ENCODE measurements at regions not wholly inside any gene's neighbourhood (a gene's known extent, or its start where the extent isn't known, plus 50 kb on each side); places are given as distances from the start of the nearest gene placed in this dataset.

DNA sequence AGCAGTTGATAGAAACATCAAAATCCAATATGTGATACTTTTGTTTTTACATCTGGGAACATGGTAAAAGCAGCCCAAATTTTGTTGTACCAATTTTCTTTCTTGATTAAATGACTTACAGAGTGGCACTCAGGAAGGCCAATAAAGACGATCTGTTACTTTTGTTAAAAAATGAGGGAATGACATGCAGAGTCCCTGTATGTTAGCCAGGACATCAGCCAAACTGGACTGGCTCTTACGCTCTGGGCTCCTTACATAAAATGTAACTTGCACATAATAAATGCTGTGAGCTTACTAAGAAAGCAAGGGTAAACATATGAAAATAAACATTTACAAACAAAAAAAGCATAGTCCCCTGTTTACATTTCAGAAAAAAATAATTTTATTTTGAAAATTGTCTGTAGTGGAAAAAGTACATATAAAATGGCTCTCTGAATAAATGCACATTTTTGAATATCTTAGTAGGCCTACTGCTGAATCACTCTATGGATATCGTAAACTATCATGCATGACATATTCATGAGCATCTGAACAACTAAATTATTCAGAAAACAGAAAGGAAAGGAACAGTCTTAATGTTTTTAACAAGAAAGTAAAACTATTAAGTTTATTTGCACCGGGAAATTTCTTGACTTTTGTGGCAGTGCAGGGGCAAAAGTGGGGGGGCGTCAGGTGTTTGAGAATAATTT is 534.5 kb downstream of the KCTD12 start:
- Histone ChIP-seq H3K4me3 (no peak overlapping the region), H3K4me1 (no peaks in the 10 kb centered on the region), H3K9me3 (no peaks in the 10 kb centered on the region), H3K27ac (no peak overlapping the region), H3K27me3 (no peaks in the 10 kb centered on the region), H3K36me3 (no peaks in the 10 kb centered on the region)
- ATAC-seq (no peak), FAIRE-seq (no peak), DNase-seq (no peak)
- TF ChIP-seq, protein P1, sequence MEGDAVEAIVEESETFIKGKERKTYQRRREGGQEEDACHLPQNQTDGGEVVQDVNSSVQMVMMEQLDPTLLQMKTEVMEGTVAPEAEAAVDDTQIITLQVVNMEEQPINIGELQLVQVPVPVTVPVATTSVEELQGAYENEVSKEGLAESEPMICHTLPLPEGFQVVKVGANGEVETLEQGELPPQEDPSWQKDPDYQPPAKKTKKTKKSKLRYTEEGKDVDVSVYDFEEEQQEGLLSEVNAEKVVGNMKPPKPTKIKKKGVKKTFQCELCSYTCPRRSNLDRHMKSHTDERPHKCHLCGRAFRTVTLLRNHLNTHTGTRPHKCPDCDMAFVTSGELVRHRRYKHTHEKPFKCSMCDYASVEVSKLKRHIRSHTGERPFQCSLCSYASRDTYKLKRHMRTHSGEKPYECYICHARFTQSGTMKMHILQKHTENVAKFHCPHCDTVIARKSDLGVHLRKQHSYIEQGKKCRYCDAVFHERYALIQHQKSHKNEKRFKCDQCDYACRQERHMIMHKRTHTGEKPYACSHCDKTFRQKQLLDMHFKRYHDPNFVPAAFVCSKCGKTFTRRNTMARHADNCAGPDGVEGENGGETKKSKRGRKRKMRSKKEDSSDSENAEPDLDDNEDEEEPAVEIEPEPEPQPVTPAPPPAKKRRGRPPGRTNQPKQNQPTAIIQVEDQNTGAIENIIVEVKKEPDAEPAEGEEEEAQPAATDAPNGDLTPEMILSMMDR (IDR thresholded peaks at IDR 0.05): no peak
- WGBS, 2 donors: 62 to 74% methylated on average over 5 of the region's 5 CpGs
- intact Hi-C loops (cut with DNase I): no loop called here

DNA sequence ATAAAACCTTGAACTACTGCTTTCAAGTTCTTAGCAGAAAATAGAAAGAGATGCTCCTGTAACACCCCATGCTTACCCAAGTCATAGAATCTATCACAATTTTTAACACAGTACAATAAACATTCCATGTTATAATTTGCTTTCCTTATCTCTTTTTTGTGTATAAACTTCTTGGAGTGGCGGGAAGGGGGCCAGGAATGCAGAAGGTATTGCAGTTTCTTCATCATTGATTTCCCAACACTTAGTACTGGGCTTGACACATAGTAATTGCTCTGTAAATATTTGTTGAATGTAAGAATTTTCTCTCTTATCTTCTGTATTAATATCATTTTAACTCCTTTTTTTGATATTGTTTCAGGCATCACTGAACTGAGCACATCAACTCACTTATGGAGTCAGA is 535.8 kb downstream of the KCTD12 start:
- DNase-seq (peak in 1 of 6 donors; percentile 16), ATAC-seq (peak in 3 of 4 donors; percentile 43 to 81 (median 44)), FAIRE-seq (no peak)
- TF ChIP-seq, protein P1 (IDR thresholded peaks at IDR 0.05): no peak
- no peaks in the 10 kb centered on the region for H3K9me3 ChIP-seq
- no peak overlapping the region for H3K27ac ChIP-seq
- no peak overlapping the region for H3K4me3 ChIP-seq
- no peaks in the 10 kb centered on the region for H3K4me1 ChIP-seq
- WGBS, 2 donors: 10% methylated on average over 1 of the region's 1 CpG
- no peaks in the 10 kb centered on the region for H3K36me3 ChIP-seq
- no peaks in the 10 kb centered on the region for H3K27me3 ChIP-seq
- intact Hi-C loops (cut with DNase I): no loop called here

DNA sequence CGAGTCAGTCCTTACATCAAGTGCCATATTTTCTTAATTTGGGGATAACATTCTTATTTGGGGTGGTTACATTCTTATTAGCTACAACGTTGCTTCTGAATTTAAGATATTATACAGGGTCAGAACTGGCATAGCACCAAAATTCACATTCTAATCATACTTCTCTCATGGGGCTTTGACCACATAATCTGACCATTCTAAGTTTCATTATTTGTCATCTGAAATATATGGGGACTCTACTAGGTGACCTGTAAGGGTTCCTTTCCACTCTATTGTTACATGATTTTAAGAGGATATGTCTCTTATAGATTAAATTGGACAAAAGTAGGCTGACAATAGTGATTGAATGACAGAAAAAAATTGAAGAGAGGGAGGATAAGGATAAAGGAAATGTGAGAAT is 536.5 kb downstream of the KCTD12 start:
- 45 to 50% methylated on average over 2 of the region's 2 CpGs for WGBS, 2 donors
- no peak overlapping the region for H3K27ac ChIP-seq
- no peak for ATAC-seq
- TF ChIP-seq, protein P1 (IDR thresholded peaks at IDR 0.05): no peak
- no peaks in the 10 kb centered on the region for H3K9me3 ChIP-seq
- no peaks in the 10 kb centered on the region for H3K4me1 ChIP-seq
- no peak overlapping the region for H3K4me3 ChIP-seq
- DNase-seq: no peak
- H3K27me3 ChIP-seq: no peaks in the 10 kb centered on the region
- FAIRE-seq: no peak
- H3K36me3 ChIP-seq: no peaks in the 10 kb centered on the region
- intact Hi-C loops (cut with DNase I): no loop called here

DNA sequence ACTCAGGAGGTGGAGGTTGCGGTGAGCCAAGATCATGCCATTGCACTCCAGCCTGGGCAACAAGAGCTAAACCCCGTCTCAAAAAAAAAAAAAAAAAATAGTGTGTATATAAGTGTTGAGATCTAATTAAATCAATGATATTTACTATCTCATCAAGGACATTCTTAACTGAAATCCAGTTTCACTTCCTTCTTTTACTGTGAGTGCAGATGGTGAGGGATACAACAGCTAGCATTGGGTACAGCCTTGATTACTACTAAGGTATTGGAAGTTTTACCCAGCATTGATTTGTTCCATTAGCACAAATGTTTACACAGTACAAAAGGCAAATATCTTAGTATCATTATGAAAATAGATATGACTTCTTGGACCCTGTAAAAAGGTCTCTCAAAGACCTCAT is 546.6 kb downstream of the KCTD12 start:
- no peak for DNase-seq

DNA sequence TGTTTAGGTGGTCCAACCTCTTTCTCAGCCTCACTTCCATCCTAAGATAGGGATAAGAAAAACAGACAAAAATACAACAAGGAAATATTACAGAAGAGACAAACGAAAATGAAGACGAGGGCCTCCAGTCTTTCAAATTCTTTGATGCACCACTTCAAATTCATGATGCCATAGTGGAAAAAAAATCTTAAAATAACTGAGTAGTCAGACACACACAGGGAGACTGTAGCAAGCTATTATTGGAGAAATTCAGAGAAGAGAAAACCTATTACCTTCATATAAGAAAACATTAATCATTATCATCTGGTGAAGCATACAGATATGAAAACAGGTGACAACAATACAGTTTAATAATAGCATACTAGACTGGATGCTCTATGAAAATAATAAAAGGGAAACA is 548.2 kb downstream of the KCTD12 start:
- no peaks in the 10 kb centered on the region for H3K9me3 ChIP-seq
- intact Hi-C loops (cut with DNase I): no loop called here
- no peak for DNase-seq
- peaks cover 0 to 4% (median 0%) of the 10 kb centered on the region in 4 donors for H3K27me3 ChIP-seq
- H3K4me1 ChIP-seq: no peaks in the 10 kb centered on the region
- ATAC-seq: no peak
- TF ChIP-seq, protein P1 (IDR thresholded peaks at IDR 0.05): no peak
- no peak overlapping the region for H3K4me3 ChIP-seq
- H3K36me3 ChIP-seq: no peaks in the 10 kb centered on the region
- WGBS, 2 donors: 75 to 82% methylated on average over 2 of the region's 2 CpGs
- H3K27ac ChIP-seq: no peak overlapping the region
- no peak for FAIRE-seq

More for the DNA sequence above, 546.6 kb downstream of the KCTD12 start:
- intact Hi-C loops (cut with DNase I): no loop called here
- H3K4me1 ChIP-seq: no peaks in the 10 kb centered on the region
- TF ChIP-seq, protein P1 (IDR thresholded peaks at IDR 0.05): no peak
- WGBS, 2 donors: 56 to 67% methylated on average over 2 of the region's 2 CpGs
- no peak for FAIRE-seq
- H3K9me3 ChIP-seq: no peaks in the 10 kb centered on the region
- peaks cover 0 to 4% (median 0%) of the 10 kb centered on the region in 4 donors for H3K27me3 ChIP-seq
- H3K4me3 ChIP-seq: no peak overlapping the region
- ATAC-seq: no peak
- no peak overlapping the region for H3K27ac ChIP-seq
- no peaks in the 10 kb centered on the region for H3K36me3 ChIP-seq
